ENCODE measurements at regions not wholly inside any gene's neighbourhood (a gene's known extent, or its start where the extent isn't known, plus 50 kb on each side); places are given as distances from the start of the nearest gene placed in this dataset.

GRCh38 chr9:102550266-102550665, 444.9 kb upstream of the CYLC2 start (continued):
- TF ChIP-seq E2F6 (IDR thresholded peaks at IDR 0.05) (no peak), SP4 (IDR thresholded peaks at IDR 0.05; ENCODE audit: low read length) (no peak), POU5F1 (IDR thresholded peaks at IDR 0.05; ENCODE audit: low read depth, low read length) (no peak), TEAD4 (IDR thresholded peaks at IDR 0.05; ENCODE audit: low read depth, low read length) (no peak), ASH2L (IDR thresholded peaks at IDR 0.05; ENCODE audit: low read length) (no peak)

Data from H1 (cell line).